Thyroid gland (tissue), 4 donors: ENCODE measurements at regions not wholly inside any gene's neighbourhood (a gene's known extent, or its start where the extent isn't known, plus 50 kb on each side); places are given as distances from the start of the nearest gene placed in this dataset.
A peak's percentile ranks its signal among the peaks of the same experiment; 100 is the strongest.

ENCODE experiments used
- DNase-seq, 2 donors: peaks; one replicate each; pipeline ENCODE4 v3.0.0-alpha.2; 2019
- H3K27ac ChIP-seq, 3 donors: fragments of 200-600 bp; sonication (generic); 1 replicate in 2 of 3; 2 replicates in 1 of 3; pipeline ENCODE4 v1.5.1; 2016 to 2019; ENCODE audit warnings: mild to moderate bottlenecking in 1 of 3, moderate library complexity in 1 of 3
- H3K27me3 ChIP-seq: fragments of 200-600 bp; sonication (generic); one replicate; pipeline ENCODE4 v1.5.1; 2019
- H3K36me3 ChIP-seq, 2 donors: fragments of 200-600 bp; sonication (generic); one replicate each; pipeline ENCODE4 v1.5.1; 2016 to 2019
- H3K4me1 ChIP-seq, 2 donors: fragments of 200-600 bp; sonication (generic); one replicate each; pipeline ENCODE4 v1.5.1; 2017 to 2019
- H3K4me3 ChIP-seq, 3 donors: fragments of 200-600 bp; sonication (generic); replicated peaks in 1 of 3; 1 replicate in 2 of 3; 2 replicates in 1 of 3; pipeline ENCODE4 v1.5.1; 2016; ENCODE audit warnings: mild to moderate bottlenecking in 1 of 3
- H3K9me3 ChIP-seq: fragments of 200-600 bp; sonication (generic); one replicate; pipeline ENCODE4 v1.5.1; 2017
- CTCF ChIP-seq, 6 experiments: fragments of 200-600 bp in 3 of 6; fragments of 450-650 bp in 3 of 6; sonication (generic) in 3 of 6; IDR thresholded peaks; one replicate each; pipeline ENCODE4 v1.5.1; 2016 to 2019; ENCODE audit warnings: antibody characterized with exemption in 6 of 6, mild to moderate bottlenecking in 2 of 6, inconsistent platforms in 1 of 6, moderate library complexity in 1 of 6
- POLR2A ChIP-seq, 2 donors: fragments of 450-650 bp; IDR thresholded peaks; one replicate each; pipeline ENCODE4 v1.6.1; 2017; ENCODE audit warnings: antibody characterized with exemption in 2 of 2, mild to moderate bottlenecking in 2 of 2, moderate library complexity in 1 of 2
- WGBS, 2 donors: methylation state at CpG; one replicate each; pipeline ENCODE4 v1.1.5; 2017; 5-methylcytosine and 5-hydroxymethylcytosine counted together
- intact Hi-C: fragments of 100-400 bp; cut with DNase I; formaldehyde crosslinking; loops from one replicate; pipeline ENCODE4 v1.15.1; 2023

GRCh38 chr10:21202776-21203462, 305.8 kb upstream of the NEBL start:
- Histone ChIP-seq H3K4me3 (no peak overlapping the region), H3K9me3 (no peaks in the 10 kb centered on the region), H3K36me3 (no peaks in the 10 kb centered on the region), H3K27ac (no peak overlapping the region), H3K4me1 (peaks cover 6 to 11% of the 10 kb centered on the region in 2 donors), H3K27me3 (no peaks in the 10 kb centered on the region)
- intact Hi-C loops = no loop called here
- 75 to 83% methylated on average over 5 of the region's 5 CpGs for WGBS, 2 donors
- TF ChIP-seq CTCF (IDR thresholded peaks at IDR 0.05) (no peak), POLR2A (IDR thresholded peaks at IDR 0.05) (no peak)
- no peak for DNase-seq

- Histone ChIP-seq H3K27ac (peak overlapping the region in 2 of 3 donors; percentile 11 to 18), H3K4me1 (peaks cover 26 to 29% of the 10 kb centered on the region in 2 donors), H3K27me3 (no peaks in the 10 kb centered on the region), H3K9me3 (no peaks in the 10 kb centered on the region), H3K36me3 (no peaks in the 10 kb centered on the region), H3K4me3 (no peak overlapping the region)
- TF ChIP-seq POLR2A (IDR thresholded peaks at IDR 0.05) (no peak), CTCF (IDR thresholded peaks at IDR 0.05) (no peak)
- DNase-seq = peak; percentile 74
- intact Hi-C loops = no loop called here
Measured at GRCh38 chr10:21199501-21199900, 302.4 kb upstream of the NEBL start.

GRCh38 chr10:21197838-21198237, 300.7 kb upstream of the NEBL start:
- H3K4me1 ChIP-seq = peaks cover 30 to 39% of the 10 kb centered on the region in 2 donors
- H3K27me3 ChIP-seq = no peaks in the 10 kb centered on the region
- no peak for TF ChIP-seq POLR2A (IDR thresholded peaks at IDR 0.05)
- no peak for TF ChIP-seq CTCF (IDR thresholded peaks at IDR 0.05)
- intact Hi-C loops = no loop called here
- H3K4me3 ChIP-seq = no peak overlapping the region
- H3K36me3 ChIP-seq = no peaks in the 10 kb centered on the region
- no peaks in the 10 kb centered on the region for H3K9me3 ChIP-seq
- DNase-seq = no peak
- 94 to 96% methylated on average over 3 of the region's 3 CpGs for WGBS, 2 donors
- H3K27ac ChIP-seq = peak overlapping the region in 2 of 3 donors; percentile 58 to 80

GRCh38 chr10:21196822-21197395, 299.8 kb upstream of the NEBL start:
- Histone ChIP-seq H3K36me3 (no peaks in the 10 kb centered on the region), H3K4me1 (peaks cover 30 to 39% of the 10 kb centered on the region in 2 donors), H3K27ac (peak overlapping the region; percentile 58 to 80 (median 58)), H3K9me3 (no peaks in the 10 kb centered on the region), H3K4me3 (no peak overlapping the region), H3K27me3 (no peaks in the 10 kb centered on the region)
- intact Hi-C loops = no loop called here
- WGBS, 2 donors = 34 to 37% methylated on average over 5 of the region's 5 CpGs
- peak; percentile 54 to 60 for DNase-seq
- TF ChIP-seq CTCF (IDR thresholded peaks at IDR 0.05) (peak in 1 of 6 experiments; percentile 26), POLR2A (IDR thresholded peaks at IDR 0.05) (no peak)

GRCh38 chr10:21195252-21195651, 298.1 kb upstream of the NEBL start:
- 31 to 43% methylated on average over 1 of the region's 1 CpG for WGBS, 2 donors
- no peak overlapping the region for H3K4me3 ChIP-seq
- intact Hi-C loops = no loop called here
- peak; percentile 50 to 56 for DNase-seq
- no peaks in the 10 kb centered on the region for H3K27me3 ChIP-seq
- H3K36me3 ChIP-seq = no peaks in the 10 kb centered on the region
- no peak for TF ChIP-seq CTCF (IDR thresholded peaks at IDR 0.05)
- TF ChIP-seq POLR2A (IDR thresholded peaks at IDR 0.05) = no peak
- peaks cover 30 to 39% of the 10 kb centered on the region in 2 donors for H3K4me1 ChIP-seq
- no peaks in the 10 kb centered on the region for H3K9me3 ChIP-seq
- H3K27ac ChIP-seq = peak overlapping the region; percentile 56 to 80 (median 66)
